ENCODE measurements at regions not wholly inside any gene's neighbourhood (a gene's known extent, or its start where the extent isn't known, plus 50 kb on each side); places are given as distances from the start of the nearest gene placed in this dataset.

DNA sequence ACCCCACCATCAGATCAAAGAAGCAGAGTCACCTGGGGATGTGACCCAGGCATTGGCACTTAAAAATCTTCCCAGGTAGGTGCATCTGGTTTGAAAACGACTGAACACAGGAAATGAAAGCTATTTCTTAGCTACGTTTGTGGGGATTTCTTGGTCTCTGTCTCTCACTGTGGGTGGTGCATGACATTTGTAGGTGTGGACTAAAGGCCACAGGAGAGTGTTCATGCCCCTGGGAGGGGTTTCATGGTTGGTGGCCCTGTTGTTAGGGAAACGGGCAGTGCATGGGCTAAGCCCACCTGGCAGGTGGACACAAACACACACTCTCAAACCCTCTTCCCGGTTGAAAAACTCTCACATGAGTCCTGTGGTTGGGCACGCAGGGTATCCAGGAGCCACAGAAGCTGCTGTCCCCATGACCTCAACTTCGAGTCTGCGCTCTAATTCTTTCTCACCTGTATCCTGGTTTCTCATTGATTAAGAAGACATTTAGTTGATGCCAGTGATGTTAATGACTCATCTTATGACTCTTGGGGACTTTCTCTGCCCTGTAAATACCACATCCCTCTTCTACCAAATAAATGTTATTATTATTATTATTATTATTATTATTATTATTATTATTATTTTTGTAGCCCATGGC, 119.4 kb downstream of the MRPS6 start:
- no peak for ATAC-seq
- no peak for DNase-seq (ENCODE audit: missing footprints)
- intact Hi-C loops (cut with DNase I), result no loop called here

DNA sequence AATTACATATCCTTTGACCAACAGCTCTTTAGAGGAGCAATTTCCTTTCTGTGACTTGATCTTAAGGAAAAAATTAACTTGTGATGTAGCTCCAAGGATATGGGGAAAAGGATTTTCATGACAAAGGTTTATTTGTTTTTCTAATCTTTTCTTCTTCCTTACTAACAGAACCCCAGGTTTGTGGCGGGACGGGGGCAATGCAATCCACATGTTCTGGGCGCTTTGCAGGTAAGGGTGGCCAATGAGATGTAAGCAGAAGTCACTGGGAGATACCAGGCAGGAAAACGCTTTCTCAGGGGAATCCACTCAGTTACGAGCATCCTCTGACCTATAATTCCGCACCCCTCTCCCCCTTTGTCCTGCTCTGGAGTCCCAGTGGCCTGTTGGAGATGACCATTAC, 122.0 kb downstream of the MRPS6 start:
- ATAC-seq (no peak), DNase-seq (ENCODE audit: missing footprints) (no peak)
- intact Hi-C loops (cut with DNase I), result no loop called here

DNA sequence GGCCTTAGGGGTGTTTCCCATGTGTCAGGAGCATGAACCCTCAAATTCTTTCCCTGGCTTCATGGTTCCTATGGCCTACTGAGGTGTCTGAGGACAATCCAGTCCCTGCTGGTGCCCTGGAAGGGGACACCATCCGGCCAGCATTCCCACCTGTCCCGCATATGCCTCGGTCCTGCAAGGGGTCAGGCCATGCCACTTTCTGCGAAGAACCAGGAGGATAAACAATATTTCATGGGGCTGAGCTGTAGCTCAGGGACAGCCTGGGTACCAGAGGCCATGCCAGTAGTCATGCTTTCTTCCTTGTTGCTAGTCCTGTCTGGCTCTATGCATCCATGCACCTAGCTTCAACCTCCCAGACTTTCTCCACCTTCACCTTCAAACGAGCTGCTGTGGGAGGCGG, 123.6 kb downstream of the MRPS6 start:
- intact Hi-C loops (cut with DNase I), result no loop called here
- no peak for DNase-seq (ENCODE audit: missing footprints)
- no peak for ATAC-seq

DNA sequence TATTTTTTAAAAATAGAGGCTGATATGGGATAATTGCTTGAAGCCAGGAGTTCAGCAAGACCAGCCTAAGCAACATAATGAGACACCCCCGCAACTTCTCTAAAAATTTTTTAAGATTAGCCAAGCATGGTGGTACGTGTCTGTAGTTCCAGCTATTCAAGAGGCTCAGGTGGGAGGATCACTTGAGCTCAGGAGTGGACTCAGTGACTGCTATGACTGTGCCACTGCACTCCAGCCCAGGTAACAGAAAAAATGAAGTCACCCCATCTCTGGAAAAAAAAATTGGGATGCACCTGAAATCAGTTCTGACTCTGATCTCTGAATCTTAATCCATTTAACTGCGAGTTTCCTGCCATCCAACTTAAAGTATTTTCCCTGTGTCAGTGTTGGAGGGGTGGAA, 124.2 kb downstream of the MRPS6 start:
- DNase-seq (ENCODE audit: missing footprints), result no peak
- no peak for ATAC-seq
- intact Hi-C loops (cut with DNase I), result no loop called here

DNA sequence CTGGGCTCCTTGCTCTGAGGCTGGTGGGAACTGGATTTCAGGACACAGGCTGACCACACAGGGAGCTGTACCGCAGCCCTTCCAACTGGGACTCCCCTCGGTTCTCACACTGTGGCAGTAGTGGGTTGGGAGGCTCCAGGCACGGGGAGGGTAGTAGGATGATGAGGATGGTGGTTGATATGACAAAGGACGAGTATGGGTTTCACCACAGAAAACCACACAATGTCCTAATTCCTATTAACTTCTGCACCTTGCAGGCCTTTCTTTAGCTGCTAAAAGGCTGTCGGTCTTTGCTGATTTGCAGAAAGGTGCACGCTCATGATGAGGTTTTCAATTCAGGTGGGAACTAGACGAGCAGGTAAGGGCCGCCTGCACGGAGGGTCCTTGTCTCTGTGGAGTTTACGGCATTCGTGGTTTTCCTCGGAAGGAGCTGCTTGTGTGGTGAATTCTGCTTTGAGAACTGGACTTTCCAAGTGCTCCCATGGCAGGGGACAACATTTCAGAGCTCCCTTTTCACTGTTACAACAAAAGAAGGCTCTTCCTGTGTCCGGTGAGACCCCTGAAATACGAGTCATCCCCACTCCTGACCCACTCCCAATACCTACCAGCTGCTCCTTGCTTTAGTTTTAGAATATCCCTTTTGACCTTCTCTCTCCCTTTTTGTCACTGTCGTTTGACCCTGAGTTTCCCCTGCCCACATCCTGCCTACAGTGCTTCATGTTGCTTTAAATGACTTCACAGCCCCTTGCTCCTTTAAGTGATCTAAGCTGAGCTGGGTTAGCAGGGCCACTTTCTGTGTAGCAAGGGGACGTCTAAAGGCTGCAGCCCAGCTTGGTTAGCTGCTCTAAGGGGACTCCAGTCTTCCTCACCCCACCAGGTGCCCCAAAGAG, 125.1 kb downstream of the MRPS6 start:
- DNase-seq (ENCODE audit: missing footprints), result no peak
- intact Hi-C loops (cut with DNase I), result no loop called here
- no peak for ATAC-seq

DNA sequence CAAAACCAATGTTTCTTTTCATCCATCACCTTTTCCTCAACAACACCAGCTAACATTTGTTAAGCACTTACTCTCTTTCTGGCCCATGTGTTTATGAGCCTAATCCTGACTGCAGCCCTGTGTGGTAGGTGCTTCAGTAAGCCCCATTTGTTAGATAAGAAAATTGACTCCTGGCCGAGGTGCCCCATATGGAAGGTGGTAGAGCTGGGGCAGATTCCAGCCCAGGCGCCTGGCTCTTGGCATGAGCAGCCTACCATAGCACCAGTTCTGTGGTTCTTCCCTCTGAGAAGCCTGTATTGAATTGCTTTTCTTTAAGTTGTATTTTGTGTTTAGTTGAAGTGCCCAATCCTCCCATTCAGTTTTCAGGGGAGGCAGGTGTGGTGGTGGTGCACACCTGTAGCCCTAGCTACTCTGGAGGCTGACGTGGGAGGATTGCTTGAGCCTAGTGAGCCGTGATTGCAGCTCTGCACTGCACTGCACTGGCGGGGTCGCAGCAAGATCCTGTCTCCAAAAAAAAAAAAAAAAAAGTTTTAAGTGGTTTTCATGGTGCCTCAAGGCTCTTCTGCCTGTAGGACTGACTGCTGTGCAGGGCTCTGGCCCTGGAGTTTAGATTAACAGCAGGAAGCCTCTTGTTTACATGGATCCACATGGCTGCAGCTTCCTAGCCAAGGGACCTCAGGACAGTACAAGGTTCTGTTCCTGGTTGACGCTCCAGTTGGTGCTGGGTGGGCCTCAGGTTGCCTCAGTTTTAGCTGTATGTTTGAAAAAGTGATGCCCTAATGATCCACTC, 125.9 kb downstream of the MRPS6 start:
- no peak for DNase-seq (ENCODE audit: missing footprints)
- no peak for ATAC-seq
- intact Hi-C loops (cut with DNase I), result no loop called here

DNA sequence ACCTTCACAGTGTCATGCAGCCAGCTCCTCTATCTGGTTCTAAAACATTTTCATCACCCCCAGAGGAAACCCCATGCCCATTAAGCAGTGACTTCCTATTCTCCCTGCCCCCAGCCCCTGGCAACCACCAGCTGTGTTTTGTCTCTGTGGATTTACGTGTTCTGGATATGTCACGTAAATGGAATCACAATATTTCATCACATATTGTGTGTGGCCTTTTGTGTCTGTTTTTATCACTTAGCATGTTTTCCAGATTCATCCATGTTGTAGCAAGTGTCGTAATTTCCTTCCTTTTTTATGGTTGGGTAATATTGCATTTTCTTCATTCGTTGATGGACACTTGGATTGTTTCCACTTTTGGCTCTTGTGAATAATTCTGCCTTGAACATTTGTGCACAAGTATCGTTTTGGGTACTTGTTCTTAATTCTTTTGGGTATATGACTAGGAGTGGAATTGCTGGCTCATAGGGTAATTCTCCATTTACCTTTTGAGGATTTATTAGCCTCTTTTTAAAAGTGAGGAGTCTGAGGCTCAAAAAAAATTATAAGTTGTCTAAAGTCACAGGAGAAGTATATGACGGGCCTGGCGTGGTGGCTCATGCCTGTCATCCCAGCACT, 127.0 kb downstream of the MRPS6 start:
- ATAC-seq, result no peak
- intact Hi-C loops (cut with DNase I), result loop anchor here (2.0 to 5.0 kb wide), 4 partner anchors 73 to 278 kb away; no protein-coding TSS in a partner anchor
- no peak for DNase-seq (ENCODE audit: missing footprints)

DNA sequence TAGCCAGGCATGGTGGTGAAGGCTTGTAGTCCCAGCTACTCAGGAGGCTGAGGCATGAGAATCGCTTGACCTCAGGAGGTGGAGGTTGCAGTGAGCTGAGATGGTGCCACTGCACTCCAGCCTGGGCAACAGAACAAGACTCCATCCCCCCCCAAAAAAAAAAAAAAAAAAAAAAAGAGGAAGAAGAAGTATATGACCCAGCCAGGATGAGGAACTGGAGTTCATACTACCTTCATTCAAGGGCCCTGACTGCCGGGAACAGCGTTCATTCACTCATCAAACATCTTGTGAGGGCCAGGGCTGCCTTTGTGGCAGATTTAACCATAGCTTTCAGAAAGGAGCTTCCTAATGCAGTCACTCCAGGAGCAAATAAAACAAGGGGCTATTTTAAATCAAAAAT, 127.6 kb downstream of the MRPS6 start:
- DNase-seq (ENCODE audit: missing footprints) (no peak), ATAC-seq (no peak)
- intact Hi-C loops (cut with DNase I), result loop anchor here (2.0 to 5.0 kb wide), 4 partner anchors 74 to 279 kb away; no protein-coding TSS in a partner anchor

DNA sequence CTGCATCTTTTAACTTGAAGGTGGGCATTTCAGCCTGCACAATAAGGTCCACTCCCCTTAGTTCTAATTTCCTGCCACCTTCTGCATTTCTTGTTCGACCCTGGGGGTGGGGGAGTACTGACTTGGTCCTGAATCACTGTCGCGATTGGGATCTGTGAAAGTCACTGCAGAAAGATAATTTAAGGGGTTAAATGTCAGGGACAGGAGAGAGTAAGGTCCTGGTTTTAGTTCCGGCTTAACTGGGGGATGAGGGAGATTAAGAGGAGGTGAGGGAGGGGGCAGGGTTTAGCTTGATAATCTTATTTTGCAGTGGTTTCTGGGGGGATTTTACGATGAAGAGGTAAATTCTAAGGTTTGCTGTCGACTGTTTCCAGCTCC, 128.1 kb downstream of the MRPS6 start:
- ATAC-seq (no peak), DNase-seq (ENCODE audit: missing footprints) (no peak)
- intact Hi-C loops (cut with DNase I), result loop anchor here (2.0 to 5.0 kb wide), 4 partner anchors 74 to 279 kb away; no protein-coding TSS in a partner anchor

DNA sequence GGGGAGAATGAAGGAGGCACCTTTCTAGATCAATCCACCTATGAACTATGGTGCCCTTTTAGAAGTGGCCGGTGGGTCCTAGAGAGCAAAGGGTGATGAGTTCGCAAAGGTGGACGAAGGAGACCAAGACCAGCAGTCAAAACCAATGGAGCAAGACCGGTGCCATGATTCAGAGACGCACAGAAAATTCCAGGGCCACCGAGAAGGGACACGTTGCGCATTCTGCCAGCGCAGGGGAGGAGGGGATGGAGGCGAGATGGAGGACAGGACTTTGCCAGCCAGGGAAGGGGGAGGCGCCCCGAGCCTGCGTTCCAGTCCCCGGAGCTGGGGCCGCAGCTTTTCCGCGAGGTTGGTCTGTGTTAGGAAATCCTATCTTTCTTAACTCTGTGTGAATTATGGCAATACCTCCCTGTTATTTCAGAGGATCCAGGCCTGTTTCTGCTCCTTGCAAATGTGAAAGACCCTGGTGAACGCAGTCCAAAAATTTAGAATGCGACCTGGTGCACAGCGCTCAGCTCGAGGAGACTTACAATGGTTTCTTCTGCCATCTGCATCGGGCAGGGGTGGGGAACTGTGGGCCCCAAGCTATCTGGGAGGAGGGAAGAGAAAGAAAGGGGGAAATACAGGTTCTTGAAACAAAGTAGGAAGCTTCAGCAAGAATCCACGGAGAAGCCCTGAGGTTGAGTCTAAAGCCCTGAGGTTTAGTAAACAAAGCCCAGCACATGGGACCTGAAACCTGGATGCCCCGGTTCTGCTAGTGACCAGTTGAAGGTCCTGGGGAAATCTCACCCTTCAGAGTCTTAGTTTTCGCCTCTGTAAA, 129.4 kb downstream of the MRPS6 start:
- intact Hi-C loops (cut with DNase I), result loop anchor here (5.0 kb wide), 3 partner anchors 75 to 280 kb away; no protein-coding TSS in a partner anchor
- DNase-seq (ENCODE audit: missing footprints) (no peak), ATAC-seq (no peak)

DNA sequence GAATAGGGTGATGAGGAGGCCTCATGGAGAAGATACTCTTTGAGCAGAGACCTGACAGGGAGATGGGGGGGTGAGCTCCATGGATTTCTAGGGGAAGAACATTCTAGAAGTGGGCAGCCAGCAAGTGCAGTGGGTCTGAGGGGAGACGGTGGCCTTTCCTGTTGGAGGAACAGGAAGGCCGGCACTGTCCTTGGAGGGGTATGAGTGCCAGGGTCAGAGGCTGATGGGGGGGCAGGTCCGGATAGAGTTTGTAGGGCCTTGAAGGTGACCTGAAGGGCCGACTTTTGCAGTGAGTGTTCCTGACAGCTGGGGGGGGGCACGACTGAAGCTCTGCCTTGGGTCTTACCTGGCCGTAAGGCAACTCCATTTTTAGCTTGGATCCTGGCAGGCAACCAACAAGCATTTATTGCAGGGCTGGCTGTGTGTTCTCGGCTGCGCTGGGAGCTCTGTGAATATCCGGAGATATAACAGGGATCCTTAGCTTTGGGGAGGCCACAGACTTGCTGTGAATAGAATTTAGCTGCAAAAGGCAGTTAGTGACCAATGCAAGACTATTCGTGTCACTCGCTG, 130.6 kb downstream of the MRPS6 start:
- ATAC-seq (no peak), DNase-seq (ENCODE audit: missing footprints) (no peak)
- intact Hi-C loops (cut with DNase I), result loop anchor here (5.0 kb wide), 3 partner anchors 77 to 282 kb away; no protein-coding TSS in a partner anchor

DNA sequence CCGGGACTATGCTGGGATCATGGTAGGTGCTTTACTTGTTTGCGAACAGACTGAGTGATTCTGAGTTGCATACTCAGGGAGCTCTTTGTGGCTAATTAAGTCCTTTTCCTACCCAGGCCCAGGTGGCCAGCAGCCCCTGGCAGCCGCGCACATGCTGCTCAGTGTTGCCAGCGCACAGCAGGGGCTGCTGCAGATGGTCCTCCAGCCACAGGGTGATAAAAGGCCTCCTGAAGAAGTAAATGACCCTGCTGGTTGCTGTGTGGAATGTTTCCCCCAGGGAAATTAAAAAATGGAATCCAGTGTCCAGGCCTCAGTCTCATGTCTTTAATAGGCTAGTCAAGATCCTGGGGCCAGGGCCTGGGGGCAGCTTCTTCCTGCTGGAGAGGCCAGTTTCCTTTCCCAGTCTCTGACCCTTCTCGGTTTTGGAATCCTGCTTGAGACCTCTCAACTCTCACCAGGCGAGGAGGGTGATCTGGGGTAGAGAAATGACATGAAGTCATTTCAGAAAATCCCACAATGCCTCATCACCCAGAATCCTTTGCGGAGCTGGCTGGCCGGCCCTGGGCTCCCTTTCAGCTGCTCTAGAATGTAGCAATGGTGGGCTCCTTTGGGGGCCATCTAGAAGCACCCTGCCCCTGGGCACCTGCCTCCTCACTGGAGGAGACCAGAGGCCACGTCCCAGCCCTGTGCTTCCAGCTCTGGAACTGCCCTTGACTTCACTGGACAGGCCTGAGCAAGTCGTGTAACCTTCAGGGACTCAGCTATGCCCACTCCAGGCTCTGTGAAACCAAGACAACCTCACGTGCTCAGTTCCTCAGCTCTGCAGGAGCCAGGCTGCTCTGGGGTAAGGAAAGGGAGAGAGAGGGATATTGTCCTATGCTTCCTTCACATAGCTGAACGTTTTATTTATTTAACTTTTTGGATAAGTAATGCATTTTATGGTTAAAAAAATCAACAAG, 131.4 kb downstream of the MRPS6 start:
- DNase-seq (ENCODE audit: missing footprints) (no peak), ATAC-seq (no peak)
- intact Hi-C loops (cut with DNase I), result loop anchor here (5.0 kb wide), 3 partner anchors 77 to 282 kb away; no protein-coding TSS in a partner anchor

DNA sequence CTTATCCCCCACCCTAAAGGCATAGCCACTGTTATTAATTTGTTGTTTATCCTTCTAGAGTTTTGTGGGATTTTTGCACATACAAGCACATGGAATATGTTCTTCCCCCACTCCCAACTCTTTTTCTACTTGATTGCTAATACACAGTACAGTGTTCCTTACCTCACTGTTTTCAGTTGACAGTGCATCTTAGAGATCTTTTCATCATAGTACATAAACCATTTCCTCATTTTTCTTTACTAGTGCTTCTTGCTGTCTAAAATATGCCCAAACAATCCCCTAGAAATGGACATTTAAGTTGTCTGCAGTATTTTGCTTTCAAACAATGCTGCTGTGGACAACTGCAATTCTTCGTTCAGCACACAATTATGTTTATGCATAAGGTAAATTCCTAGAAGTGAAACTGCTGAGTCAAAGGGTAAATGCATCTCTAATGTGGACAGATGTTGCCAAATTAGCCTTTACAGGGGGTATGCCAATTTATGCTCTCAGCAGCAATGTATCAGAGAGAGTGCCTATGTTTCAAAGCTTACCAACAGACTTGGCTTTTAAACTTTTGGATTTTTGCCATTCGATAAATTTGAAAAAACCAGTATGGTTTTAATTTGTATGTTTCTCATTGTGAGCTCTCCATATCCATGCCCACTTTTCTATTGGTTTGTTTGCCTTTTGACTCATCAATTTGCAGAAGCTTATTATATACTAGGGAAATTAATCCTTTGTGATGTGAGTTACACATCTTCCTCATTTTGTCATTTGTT, 132.6 kb downstream of the MRPS6 start:
- ATAC-seq, result no peak
- DNase-seq (ENCODE audit: missing footprints), result no peak
- intact Hi-C loops (cut with DNase I), result no loop called here

DNA sequence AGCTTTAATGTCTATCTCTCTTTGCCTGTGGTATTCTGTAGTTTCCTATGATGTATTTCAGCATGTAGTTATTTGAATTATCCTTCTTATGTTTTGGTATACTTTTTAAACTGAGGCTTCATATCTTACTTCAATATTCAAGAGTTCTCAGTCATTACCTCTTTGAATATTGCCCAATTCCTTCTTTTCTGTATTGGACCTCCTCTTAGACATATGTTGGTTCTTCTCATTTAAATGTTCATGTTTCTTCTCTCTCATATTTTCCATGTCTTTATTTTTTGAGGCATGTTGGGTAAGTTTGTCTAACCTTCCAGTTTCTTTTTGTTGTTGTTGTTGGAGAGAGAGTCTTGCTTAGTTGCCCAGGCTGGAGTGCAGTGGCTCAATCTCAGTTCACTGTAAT, 140.6 kb downstream of the MRPS6 start:
- ATAC-seq (no peak), DNase-seq (ENCODE audit: missing footprints) (no peak)
- intact Hi-C loops (cut with DNase I), result no loop called here

DNA sequence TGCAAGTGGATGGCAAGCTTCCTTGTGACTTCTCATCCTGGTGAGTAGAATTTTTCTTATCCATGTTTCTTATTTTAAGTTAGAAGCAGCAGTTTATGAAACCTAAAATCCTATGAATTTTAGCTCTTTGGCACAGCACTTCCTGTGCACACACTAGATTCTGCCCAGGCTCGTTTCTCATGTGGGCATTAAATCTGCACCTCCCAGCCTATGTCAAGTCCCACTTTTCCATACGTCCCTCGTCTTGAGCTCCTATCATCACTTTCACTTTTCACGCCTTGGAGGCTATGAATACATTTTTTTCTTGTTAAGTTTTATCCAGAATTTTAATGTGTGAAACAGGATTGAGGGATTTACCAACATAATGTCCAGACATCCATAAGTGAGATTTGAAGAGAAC, 142.1 kb downstream of the MRPS6 start:
- intact Hi-C loops (cut with DNase I), result no loop called here
- no peak for ATAC-seq
- no peak for DNase-seq (ENCODE audit: missing footprints)

All from Right ventricle myocardium inferior (tissue), 1 donor.